Brain microvascular endothelial cell (primary cell): ENCODE measurements at regions not wholly inside any gene's neighbourhood (a gene's known extent, or its start where the extent isn't known, plus 50 kb on each side); places are given as distances from the start of the nearest gene placed in this dataset.

Experiments
- DNase-seq: peaks from one replicate; pipeline ENCODE4 v3.0.0-alpha.2; 2020
- H3K27ac ChIP-seq: fragments of 250-450 bp; sonication (Bioruptor Pico); 2 replicates; pipeline ENCODE4 v1.5.1; 2020; ENCODE audit warnings: mild to moderate bottlenecking, moderate library complexity
- H3K27me3 ChIP-seq: fragments of 250-450 bp; sonication (Bioruptor Pico); replicated peaks from 2 replicates; pipeline ENCODE4 v1.5.1; 2020; ENCODE audit warnings: mild to moderate bottlenecking
- H3K36me3 ChIP-seq: fragments of 250-450 bp; sonication (Bioruptor Pico); replicated peaks from 2 replicates; pipeline ENCODE4 v1.5.1; 2020; ENCODE audit warnings: mild to moderate bottlenecking
- H3K4me3 ChIP-seq: 2 replicates; pipeline ENCODE4 v1.5.1; 2011; ENCODE audit warnings: low read depth, mild to moderate bottlenecking, control low read depth, low read length, moderate library complexity
- CTCF ChIP-seq: IDR thresholded peaks from 2 replicates; pipeline ENCODE4 v1.5.1; 2011; ENCODE audit warnings: low read depth, mild to moderate bottlenecking, moderate library complexity, low read length, control low read depth, inconsistent platforms; ENCODE audit errors: missing control alignments
- in situ Hi-C: cut with HindIII; loops from 2 replicates; pipeline ENCODE4 v1.10.0; 2017; ENCODE audit warnings: low sequenced_read_pairs, low pct_ligation_motif_present

GRCh38 chr12:42690264-42690663 lies 100.7 kb upstream of the PRICKLE1 start:
- in situ Hi-C loops = no loop called here
- TF ChIP-seq CTCF = no peak
- no peak overlapping the region for H3K4me3 ChIP-seq
- no peak overlapping the region for H3K27ac ChIP-seq
- no peak for DNase-seq
- H3K36me3 ChIP-seq = no peaks in the 10 kb centered on the region
- H3K27me3 ChIP-seq = no peaks in the 10 kb centered on the region

DNA sequence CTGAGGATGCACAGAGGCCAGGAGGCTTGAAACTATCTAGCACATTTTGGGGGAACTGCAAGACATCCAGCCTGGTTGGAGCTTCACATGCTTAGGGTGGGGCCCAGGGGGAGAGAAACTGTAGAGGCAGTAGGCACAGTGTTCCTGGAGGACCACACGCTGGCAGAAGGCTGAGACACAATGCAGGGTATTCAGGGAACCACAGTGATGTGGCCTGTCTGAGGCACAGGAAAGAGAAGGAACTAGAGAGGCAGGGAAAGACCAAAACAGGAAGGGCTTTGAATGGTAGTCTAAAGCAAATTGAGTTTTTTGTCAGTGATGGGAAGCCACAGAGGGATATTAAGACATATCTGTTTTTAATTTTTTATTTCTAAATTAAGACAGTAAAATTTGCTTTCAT lies 100.2 kb upstream of the PRICKLE1 start:
- in situ Hi-C loops = no loop called here
- Histone ChIP-seq H3K4me3 (no peak overlapping the region), H3K36me3 (no peaks in the 10 kb centered on the region), H3K27me3 (no peaks in the 10 kb centered on the region), H3K27ac (no peak overlapping the region)
- DNase-seq = no peak
- TF ChIP-seq CTCF = no peak

- Histone ChIP-seq H3K27ac (no peak overlapping the region), H3K4me3 (no peak overlapping the region), H3K27me3 (no peaks in the 10 kb centered on the region), H3K36me3 (no peaks in the 10 kb centered on the region)
- no peak for DNase-seq
- in situ Hi-C loops = no loop called here
- no peak for TF ChIP-seq CTCF
These were observed 97.1 kb upstream of the PRICKLE1 start for GRCh38 chr12:42686514-42687172.

GRCh38 chr12:42684802-42685071 lies 95.2 kb upstream of the PRICKLE1 start:
- TF ChIP-seq CTCF = no peak
- Histone ChIP-seq H3K4me3 (no peak overlapping the region), H3K27ac (no peak overlapping the region), H3K36me3 (no peaks in the 10 kb centered on the region), H3K27me3 (no peaks in the 10 kb centered on the region)
- in situ Hi-C loops = no loop called here
- DNase-seq = no peak

- Histone ChIP-seq H3K4me3 (no peak overlapping the region), H3K27ac (no peak overlapping the region), H3K36me3 (no peaks in the 10 kb centered on the region), H3K27me3 (no peaks in the 10 kb centered on the region)
- in situ Hi-C loops = no loop called here
- no peak for TF ChIP-seq CTCF
- no peak for DNase-seq
These were observed 94.6 kb upstream of the PRICKLE1 start for GRCh38 chr12:42683933-42684801.
